Small intestine (tissue), 7 donors: ENCODE measurements at regions not wholly inside any gene's neighbourhood (a gene's known extent, or its start where the extent isn't known, plus 50 kb on each side); places are given as distances from the start of the nearest gene placed in this dataset.
"Not testable (repeated sequence)": the region's sequence is repeated elsewhere in the genome, so short reads cannot be mapped to it uniquely, and the experiment has no call there.

Experiments used
- DNase-seq, 2 donors: peaks; one replicate each; pipeline versions ENCODE4 v3.0.0 to v3.0.0-alpha.2; 2013
- FAIRE-seq: peaks from 2 replicates; lab custom pipeline; 2012; peaks lifted over from hg19 to GRCh38; lab: Jason Lieb, UNC
- H3K27ac ChIP-seq, 3 donors: one replicate each; pipeline ENCODE4 v1.5.1; 2013; ENCODE audit warnings: low read length in 2 of 3, mild to moderate bottlenecking in 2 of 3, control low read depth in 1 of 3, inconsistent platforms in 1 of 3, low read depth in 1 of 3, moderate library complexity in 1 of 3
- H3K27me3 ChIP-seq, 3 donors: one replicate each; pipeline ENCODE4 v1.6.1; 2013; ENCODE audit warnings: low read length in 3 of 3, inconsistent platforms in 1 of 3; ENCODE audit not compliant: control insufficient read depth in 3 of 3, insufficient read depth in 3 of 3
- H3K36me3 ChIP-seq, 3 donors: one replicate each; pipeline ENCODE4 v1.6.1; 2013; ENCODE audit warnings: low read length in 3 of 3, inconsistent platforms in 1 of 3, low read depth in 1 of 3, mild to moderate bottlenecking in 1 of 3, moderate library complexity in 1 of 3; ENCODE audit not compliant: control insufficient read depth in 3 of 3, insufficient read depth in 2 of 3
- H3K4me1 ChIP-seq, 3 donors: one replicate each; pipeline ENCODE4 v1.6.1; 2013; ENCODE audit warnings: low read length in 2 of 3, inconsistent platforms in 1 of 3, low read depth in 1 of 3, mild to moderate bottlenecking in 1 of 3, moderate library complexity in 1 of 3; ENCODE audit not compliant: control insufficient read depth in 3 of 3, insufficient read depth in 2 of 3
- H3K4me3 ChIP-seq, 3 donors: one replicate each; pipeline ENCODE4 v1.5.1; 2013; ENCODE audit warnings: low read length in 3 of 3, control low read depth in 1 of 3, inconsistent platforms in 1 of 3, low read depth in 1 of 3, mild to moderate bottlenecking in 1 of 3, moderate library complexity in 1 of 3
- H3K9me3 ChIP-seq, 2 donors: one replicate each; pipeline ENCODE4 v1.6.1; 2013; ENCODE audit warnings: low read depth in 1 of 2, low read length in 1 of 2; ENCODE audit not compliant: control insufficient read depth in 2 of 2, insufficient read depth in 1 of 2
- WGBS, 3 donors: extraction: QIAGEN DNeasy Blood & Tissue Kit; methylation state at CpG; one replicate each; pipeline ENCODE4 v1.1.7; 2013; 5-methylcytosine and 5-hydroxymethylcytosine counted together
- donor health status: healthy with polysubstance abuse.
- donor health status: control.
- donor health status: control.
- donor health status: Bipolar disorder and iron deficiency.
- donor health status: healthy.

DNA sequence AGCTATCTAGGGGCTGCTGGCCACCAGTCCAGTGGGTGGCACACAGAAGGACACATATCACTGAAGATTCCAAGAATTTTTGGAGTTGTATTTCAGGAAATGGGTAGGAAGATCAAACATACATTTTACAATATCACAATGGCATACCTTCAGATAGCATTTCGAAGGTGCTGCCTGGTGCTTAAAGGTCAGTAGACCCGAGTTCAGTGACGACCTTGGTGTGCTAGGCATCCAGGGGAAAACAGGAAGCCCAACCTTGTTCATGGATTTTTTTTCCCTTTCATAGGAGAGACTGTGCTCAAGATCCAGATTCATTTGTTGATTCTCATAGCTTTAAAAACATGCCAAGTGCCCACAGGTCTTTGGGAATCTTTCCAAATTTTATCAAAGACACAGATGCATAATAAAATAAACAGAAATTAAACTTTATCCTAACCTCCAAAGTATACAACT lies 51.0 kb upstream of the RCBTB2 start:
- FAIRE-seq (no peak), DNase-seq (no peak)
- H3K9me3 ChIP-seq = peaks cover 0 to 8% of the 10 kb centered on the region in 2 donors
- no peaks in the 10 kb centered on the region for H3K27me3 ChIP-seq
- no peak overlapping the region for H3K27ac ChIP-seq
- 7 to 45% (median 29%) methylated on average over 3 of the region's 3 CpGs for WGBS, 3 donors
- H3K4me1 ChIP-seq = peaks cover 0 to 10% (median 8%) of the 10 kb centered on the region in 3 donors
- no peaks in the 10 kb centered on the region for H3K36me3 ChIP-seq
- H3K4me3 ChIP-seq = no peak overlapping the region

DNA sequence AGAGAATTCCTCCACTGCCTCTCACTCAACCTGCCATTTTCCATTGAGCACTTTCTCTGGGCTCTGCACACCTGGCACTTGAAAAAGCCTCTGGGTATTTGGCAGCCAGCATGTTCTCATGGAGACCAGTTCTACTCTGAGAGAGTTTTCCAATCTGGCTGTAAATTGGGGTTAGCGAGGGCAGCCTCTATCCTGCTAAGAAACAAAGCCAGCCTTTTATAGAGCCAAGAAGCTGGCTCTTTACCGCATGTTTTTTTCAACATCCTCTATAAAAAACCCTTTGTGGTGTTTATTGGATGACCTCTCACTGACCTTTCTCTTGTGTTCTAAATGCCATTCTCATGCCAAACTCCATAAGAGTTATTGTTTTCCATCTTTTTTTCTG lies 52.6 kb upstream of the RCBTB2 start:
- Histone ChIP-seq H3K27ac (no peak overlapping the region), H3K36me3 (no peaks in the 10 kb centered on the region), H3K4me3 (no peak overlapping the region), H3K4me1 (peaks cover 0 to 11% (median 5%) of the 10 kb centered on the region in 3 donors), H3K27me3 (no peaks in the 10 kb centered on the region), H3K9me3 (peaks cover 0 to 17% of the 10 kb centered on the region in 2 donors)
- DNase-seq (peak in 1 of 2 donors; percentile 23), FAIRE-seq (no peak)
- 11 to 32% (median 30%) methylated on average over 2 of the region's 2 CpGs for WGBS, 3 donors

DNA sequence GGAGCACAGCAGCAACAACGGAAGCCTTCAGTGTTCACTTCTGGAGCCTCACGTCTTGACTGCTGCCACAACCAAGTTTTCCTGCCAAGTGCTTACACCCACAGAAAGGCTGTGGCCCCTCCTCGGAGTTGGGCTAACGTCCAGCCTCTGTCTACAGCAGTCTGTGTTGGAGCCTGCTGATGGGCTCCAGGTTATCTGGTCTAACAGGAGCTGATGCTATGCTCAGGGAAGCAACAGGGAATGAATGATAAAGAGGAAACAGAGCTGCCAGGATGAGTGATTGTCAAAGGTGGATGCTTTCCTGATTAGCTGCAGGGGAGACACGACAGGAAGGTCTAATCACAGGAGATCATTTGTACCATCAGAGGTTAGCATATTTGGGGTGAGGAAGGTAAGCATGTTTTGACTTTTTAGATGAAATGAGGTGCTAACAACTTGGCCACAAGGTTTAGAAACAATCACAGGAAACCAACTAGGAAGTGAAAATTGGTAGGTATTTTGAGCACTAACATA lies 53.8 kb upstream of the RCBTB2 start:
- Histone ChIP-seq H3K4me1 (peaks cover 5 to 19% (median 10%) of the 10 kb centered on the region in 3 donors), H3K27ac (no peak overlapping the region), H3K36me3 (no peaks in the 10 kb centered on the region), H3K27me3 (no peaks in the 10 kb centered on the region), H3K4me3 (no peak overlapping the region), H3K9me3 (peaks cover 0 to 20% of the 10 kb centered on the region in 2 donors)
- no peak for FAIRE-seq
- DNase-seq = no peak
- 6 to 24% (median 14%) methylated on average over 5 of the region's 5 CpGs for WGBS, 3 donors

DNA sequence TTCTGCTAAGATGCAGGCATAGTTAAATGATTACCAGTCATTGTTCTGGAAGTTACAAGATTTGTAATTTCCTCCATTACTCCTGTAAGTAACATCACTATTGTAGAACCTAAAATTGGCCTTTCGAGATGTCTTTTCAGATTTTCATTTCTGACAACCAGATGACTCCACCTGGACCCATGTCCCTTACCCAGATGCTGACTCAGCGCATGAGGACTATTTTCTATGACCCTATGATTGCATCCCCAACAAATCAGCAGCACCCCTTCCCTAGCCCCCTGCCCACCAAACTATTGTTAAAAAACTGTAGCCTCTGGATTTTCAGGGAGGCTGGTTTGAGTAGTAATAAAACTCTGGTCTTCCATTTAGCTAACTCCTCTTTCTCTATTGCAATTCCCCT lies 55.2 kb upstream of the RCBTB2 start:
- Histone ChIP-seq H3K9me3 (peaks cover 0 to 20% of the 10 kb centered on the region in 2 donors), H3K4me1 (peaks cover 5 to 27% (median 10%) of the 10 kb centered on the region in 3 donors), H3K27me3 (no peaks in the 10 kb centered on the region), H3K36me3 (no peaks in the 10 kb centered on the region), H3K27ac (no peak overlapping the region), H3K4me3 (no peak overlapping the region)
- no peak for FAIRE-seq
- WGBS, 3 donors = 95 to 97% (median 95%) methylated on average over 2 of the region's 2 CpGs
- DNase-seq = no peak

DNA sequence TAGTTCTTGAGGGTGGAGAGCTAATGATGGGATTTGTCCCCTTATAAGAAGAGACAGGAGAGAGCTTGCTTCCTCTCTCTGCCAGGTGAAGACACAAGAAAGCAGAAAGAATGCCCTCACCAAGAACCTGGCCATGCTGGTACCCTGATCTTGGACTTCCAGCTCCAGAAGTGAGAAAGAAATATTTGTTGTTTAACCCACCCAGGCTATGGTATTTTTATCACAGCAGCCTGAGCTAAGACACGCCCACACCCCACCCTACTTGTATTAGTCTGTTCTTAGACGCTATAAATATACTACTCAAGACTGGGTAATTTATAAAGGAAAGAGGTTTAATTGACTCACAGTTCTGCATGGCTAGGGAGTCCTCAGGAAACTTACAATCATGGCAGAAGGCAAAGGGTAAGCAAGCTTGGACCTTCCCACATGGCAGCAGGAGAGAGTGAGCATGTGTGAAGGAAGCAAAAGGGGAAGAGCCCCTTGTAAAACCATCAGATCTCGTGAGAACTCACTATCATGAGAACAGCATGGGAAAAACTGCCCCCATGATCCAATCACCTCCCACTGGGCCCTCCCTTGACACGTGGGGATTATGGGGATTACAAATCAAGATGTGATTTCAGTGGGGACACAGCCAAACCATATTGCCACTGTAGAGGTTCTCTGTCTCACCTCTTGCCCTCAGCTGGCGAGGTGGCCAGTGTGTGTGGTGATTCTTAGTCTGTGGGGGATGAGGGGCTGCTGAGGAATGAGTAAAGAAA lies 57.4 kb upstream of the RCBTB2 start:
- Histone ChIP-seq H3K36me3 (no peaks in the 10 kb centered on the region), H3K27ac (peak overlapping the region; percentile 52 to 86 (median 81)), H3K4me1 (peaks cover 5 to 29% (median 7%) of the 10 kb centered on the region in 3 donors), H3K27me3 (no peaks in the 10 kb centered on the region), H3K4me3 (no peak overlapping the region), H3K9me3 (peaks cover 0 to 20% of the 10 kb centered on the region in 2 donors)
- 39 to 49% (median 48%) methylated on average over 5 of the region's 5 CpGs for WGBS, 3 donors
- no peak for FAIRE-seq
- peak; percentile 47 to 70 for DNase-seq

DNA sequence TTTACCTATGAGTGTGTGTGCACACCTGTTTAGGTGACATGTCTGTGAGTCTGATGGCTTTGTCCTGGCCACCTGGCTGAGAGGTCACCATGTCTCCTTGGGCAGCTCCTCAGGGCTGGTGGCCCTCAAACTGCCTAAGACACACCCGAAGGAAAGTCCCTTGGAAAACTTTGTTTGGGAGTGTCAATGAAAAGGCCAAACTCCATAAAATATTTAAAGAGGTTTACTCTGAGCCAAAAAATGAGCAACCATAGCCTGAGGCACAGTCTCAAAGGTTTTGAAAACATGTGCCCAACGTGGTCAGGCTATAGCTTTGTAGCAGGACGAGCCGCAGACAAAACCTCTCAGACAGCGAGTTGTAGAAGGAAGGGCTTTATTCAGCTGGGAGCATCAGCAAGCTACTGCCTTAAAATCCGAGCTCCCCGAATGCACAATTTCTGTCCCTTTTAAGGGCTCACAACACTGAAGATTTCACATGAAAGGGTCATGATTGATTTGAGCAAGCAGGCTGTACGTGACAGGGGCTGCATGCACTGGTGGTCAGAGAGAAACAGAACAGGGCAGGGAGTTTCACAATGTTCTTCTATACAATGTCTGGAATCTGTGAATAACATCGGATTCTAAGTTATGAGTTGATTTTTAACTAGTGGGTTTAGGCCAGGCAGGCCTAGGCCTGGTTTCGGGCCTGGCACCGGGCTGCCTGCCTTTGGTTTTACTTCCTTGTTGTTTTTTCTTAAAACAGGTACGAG lies 58.4 kb upstream of the RCBTB2 start:
- FAIRE-seq, H3K36me3 ChIP-seq, H3K4me3 ChIP-seq, H3K27me3 ChIP-seq, DNase-seq: not testable (repeated sequence)
- Histone ChIP-seq H3K9me3 (peaks cover 0 to 20% of the 10 kb centered on the region in 2 donors), H3K4me1 (peaks cover 5 to 32% (median 5%) of the 10 kb centered on the region in 3 donors), H3K27ac (peak overlapping the region; percentile 60 to 86 (median 81))
- WGBS, 3 donors = 49 to 70% (median 51%) methylated on average over 12 of the region's 12 CpGs

DNA sequence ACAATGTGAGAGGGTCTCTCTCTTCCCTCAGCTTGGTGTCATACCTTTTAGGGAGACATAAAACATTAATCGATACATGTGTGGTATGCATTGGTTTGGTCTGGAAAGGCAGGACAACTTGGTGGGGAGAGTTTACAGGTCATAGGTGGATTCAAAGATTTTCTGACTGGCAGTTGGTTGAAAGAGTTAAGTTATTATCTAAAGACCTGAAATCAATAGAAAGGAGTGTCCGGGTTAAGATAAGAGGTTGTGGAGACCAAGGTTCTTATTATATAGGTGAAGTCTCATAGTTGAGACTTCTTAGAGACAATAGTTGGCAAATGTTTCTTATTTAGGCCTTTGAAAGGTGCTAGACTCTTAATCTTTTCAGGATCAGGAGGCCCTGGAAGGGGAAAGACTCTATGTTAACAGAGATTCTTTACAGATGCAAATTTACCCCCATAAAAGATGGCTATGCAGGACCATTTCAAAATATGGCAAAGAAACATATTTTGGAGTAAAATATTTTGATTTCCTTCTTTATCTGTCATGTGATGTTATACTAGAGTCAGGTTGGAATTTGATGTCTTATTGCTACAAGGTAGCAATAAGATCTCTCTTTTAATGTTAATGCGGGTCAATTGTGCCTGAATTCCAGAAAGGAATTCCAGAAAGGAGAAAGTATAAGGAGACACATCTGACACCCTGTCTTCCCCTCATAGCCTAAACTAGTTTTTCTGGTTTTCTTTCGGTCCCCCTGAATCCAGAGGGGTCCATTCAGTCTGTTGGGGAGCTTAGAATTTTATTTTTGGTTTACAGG lies 59.2 kb upstream of the RCBTB2 start:
- Histone ChIP-seq H3K4me1 (peaks cover 5 to 32% (median 5%) of the 10 kb centered on the region in 3 donors), H3K27me3 (no peaks in the 10 kb centered on the region), H3K9me3 (peaks cover 0 to 20% of the 10 kb centered on the region in 2 donors), H3K27ac (peak overlapping the region; percentile 60 to 81 (median 70)), H3K4me3 (no peak overlapping the region), H3K36me3 (no peaks in the 10 kb centered on the region)
- FAIRE-seq (no peak), DNase-seq (peak; percentile 21 to 75)
- 14 to 66% (median 44%) methylated on average over 4 of the region's 4 CpGs for WGBS, 3 donors

DNA sequence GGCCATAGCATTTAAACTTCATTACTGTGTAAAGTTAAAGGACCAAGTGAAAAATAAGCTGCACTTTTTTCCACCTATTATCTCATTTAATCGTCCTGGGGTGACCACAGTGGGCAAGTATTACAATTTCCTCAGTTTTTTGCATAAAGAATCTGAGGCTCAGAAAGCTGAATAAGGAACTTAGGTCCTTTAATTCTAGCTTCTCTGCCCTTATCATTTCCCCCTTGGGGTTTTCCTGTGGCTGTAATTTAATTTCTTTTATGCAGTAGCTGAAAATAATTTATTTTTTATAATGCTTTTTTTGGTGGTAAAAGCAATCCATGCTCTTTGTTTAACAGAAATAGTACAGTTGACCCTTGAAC lies 59.8 kb upstream of the RCBTB2 start:
- DNase-seq (no peak), FAIRE-seq (no peak)
- Histone ChIP-seq H3K4me3 (no peak overlapping the region), H3K9me3 (peaks cover 0 to 20% of the 10 kb centered on the region in 2 donors), H3K36me3 (no peaks in the 10 kb centered on the region), H3K4me1 (peaks cover 5 to 32% (median 5%) of the 10 kb centered on the region in 3 donors), H3K27me3 (no peaks in the 10 kb centered on the region), H3K27ac (peak overlapping the region; percentile 56 to 70 (median 60))
- 17 to 40% (median 26%) methylated on average over 1 of the region's 1 CpG for WGBS, 3 donors
